T-helper 9 cell (primary cell): ENCODE measurements at regions not wholly inside any gene's neighbourhood (a gene's known extent, or its start where the extent isn't known, plus 50 kb on each side); places are given as distances from the start of the nearest gene placed in this dataset.
"Not testable (repeated sequence)": the region's sequence is repeated elsewhere in the genome, so short reads cannot be mapped to it uniquely, and the experiment has no call there.

Experiments
- DNase-seq: peaks from one replicate; pipeline ENCODE4 v3.0.0-alpha.2; 2020

DNA sequence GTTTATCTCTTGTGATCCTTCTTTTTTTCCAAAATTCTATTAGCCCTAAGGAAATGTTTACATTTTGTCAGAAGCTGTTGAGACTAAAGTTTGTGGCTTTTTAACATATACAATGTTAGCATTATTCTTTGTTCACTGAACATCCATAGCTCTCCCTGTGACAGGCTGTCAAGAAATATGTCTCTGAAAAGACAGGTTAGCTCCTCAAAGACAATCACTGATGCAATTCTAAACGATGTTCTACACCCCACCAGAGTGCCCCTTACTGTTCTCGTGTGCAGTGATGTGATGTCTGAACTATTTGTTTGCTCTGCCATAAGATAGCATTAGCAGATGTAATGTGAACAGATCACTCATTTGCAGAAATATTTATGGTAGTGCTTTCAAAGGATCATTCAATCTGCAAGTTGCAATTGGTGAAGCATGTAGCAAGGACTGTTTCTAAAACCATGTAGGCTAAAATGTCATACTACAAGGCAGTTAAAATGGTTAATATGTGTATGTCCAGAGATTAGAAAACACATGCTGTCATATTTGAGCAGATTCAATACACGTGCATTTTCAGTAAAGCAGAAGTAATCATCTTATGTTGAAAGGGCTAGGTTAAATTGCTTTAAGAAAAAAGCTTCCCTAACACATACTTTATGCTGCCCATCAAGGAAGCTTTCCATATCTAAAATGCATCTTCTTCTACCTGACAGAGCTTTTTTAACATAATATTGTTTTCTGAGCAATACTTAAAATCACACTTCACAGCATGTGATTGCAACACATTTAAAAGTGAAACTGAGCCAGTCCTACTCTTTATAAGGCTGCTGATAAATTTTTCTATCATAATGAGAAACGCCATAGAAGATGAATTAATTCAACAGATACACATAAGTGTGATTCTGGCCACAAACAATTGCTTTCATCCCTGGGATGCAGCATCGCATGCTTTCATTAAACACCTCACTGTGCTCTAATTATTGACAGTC, 285.7 kb upstream of the UBE2E3 start:
- DNase-seq: no peak

GRCh38 chr2:180692322-180692721, 288.1 kb upstream of the UBE2E3 start:
- DNase-seq: no peak

DNA sequence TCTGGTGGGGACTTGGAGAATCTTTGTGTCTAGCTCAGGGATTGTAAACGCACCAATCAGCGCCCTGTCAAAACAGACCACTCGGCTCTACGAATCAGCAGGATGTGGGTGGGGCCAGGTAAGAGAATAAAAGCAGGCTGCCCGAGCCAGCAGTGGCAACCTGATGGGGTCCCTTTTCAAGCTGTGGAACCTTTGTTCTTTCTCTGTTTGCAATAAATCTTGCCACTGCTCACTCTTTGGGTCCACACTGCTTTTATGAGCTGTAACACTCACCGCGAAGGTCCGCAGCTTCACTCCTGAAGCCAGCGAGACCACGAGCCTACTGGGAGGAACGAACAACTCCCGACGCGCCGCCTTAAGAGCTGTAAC, 288.6 kb upstream of the UBE2E3 start:
- not testable (repeated sequence) for DNase-seq

DNA sequence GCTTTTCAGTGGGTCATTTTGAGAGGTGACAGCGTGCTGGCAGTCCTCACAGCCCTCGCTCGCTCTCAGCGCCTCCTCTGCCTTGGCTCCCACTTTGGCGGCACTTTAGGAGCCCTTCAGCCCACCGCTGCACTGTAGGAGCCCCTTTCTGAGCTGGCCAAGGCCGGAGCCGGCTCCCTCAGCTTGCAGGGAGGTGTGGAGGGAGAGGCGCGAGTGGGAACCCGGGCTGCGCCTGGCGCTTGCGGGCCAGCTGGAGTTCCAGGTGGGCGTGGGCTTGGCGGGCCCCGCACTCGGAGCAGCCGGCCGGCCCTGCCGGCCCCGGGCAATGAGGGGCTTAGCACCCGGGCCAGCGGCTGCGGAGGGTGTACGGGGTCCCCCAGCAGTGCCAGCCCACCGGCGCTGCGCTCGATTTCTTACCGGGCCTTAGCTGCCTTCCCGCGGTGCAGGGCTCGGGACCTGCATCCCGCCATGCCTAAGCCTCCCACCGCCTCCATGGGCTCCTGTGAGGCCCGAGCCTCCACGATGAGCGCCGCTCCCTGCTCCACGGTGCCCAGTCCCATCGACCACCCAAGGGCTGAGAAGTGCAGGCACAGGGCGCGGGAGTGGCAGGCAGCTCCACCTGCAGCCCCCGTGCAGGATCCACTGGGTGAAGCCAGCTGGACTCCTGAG, 289.1 kb upstream of the UBE2E3 start:
- not testable (repeated sequence) for DNase-seq

- DNase-seq: no peak
Measured at GRCh38 chr2:180690611-180691010, 289.8 kb upstream of the UBE2E3 start.

DNA sequence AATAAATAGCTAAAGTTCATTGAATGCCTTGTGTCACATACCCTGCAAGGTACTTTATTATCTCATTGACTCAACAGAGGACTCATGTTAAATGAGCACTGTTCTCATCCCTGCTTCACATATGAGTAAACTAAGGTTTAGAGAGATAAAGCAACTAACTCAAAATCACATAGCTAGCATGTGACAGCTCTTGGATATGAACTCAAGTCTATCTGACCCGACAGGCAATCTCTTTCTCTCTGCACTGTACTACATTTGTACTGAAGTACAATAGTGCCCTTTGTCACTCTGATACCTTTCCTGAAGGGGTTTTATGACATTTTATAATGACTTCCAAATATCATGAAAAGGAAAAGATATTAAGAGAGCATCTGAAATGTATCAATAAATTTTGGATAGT, 297.5 kb upstream of the UBE2E3 start:
- DNase-seq: no peak

DNA sequence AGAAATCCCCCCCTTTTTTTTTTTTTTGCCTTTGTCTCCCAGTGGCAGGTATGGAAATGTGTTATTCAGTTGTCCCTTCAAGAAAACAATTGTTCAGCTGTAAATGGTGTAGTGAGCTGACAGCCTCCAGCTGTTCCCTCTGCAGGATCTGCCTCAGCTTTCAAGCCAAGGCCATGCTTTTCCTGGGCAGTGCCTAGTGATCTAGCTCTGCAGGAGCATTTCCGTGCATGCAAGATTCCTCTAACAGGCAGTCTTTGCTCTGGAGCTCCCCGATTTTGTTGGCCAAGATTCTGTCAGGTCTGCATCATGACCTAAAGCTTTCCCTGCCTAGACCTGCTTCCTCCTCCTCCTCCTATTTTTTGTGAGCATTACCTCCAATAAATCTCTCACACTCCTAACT, 300.7 kb upstream of the UBE2E3 start:
- DNase-seq: no peak

GRCh38 chr2:180678625-180678972, 301.8 kb upstream of the UBE2E3 start:
- no peak for DNase-seq

- no peak for DNase-seq
Measured at GRCh38 chr2:180677930-180678624, 302.3 kb upstream of the UBE2E3 start.

- DNase-seq: no peak
Measured at GRCh38 chr2:180677200-180677599, 303.2 kb upstream of the UBE2E3 start.

DNA sequence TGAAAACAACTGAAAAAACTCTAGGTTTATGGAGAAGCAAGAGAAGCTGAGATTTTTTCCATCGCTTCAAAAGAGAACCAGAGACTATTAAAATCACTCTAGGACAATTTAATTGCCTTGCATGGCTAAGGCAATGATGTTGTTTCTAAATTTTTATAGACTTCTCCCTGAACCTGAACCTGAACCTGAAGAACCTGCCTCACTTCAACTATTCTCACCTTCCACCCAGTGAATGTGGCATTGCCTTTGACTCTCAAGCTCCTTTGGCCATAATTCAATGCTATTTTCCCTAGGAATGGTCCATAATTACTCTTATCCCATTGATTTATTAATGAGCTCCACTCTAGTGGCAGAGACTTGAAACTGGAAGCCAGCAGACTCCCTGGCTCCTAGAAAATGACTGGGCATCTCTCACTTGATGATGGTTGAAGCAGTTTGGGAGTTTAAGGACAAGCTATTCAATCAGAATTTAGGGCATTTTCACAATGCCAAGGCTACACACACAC, 303.8 kb upstream of the UBE2E3 start:
- no peak for DNase-seq

DNA sequence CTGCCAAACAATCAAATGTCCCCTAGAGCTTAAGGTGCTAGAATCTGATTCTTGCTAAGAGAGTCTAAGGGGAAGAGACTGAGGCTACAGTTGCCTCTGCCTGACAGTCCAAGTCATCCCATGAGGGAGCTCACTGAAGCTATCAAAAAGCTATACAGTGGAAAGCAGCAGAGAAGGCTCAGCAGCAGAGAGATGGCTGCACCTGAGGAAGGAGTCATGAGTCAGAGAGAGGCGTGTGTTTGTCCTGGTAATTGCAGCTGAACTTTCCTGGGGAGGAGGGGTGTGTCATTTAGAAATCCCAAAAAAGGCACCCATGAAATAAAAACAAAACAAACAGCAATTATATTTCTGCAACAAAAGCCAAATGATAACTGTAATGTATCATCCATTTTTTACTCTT, 305.2 kb upstream of the UBE2E3 start:
- DNase-seq: no peak

DNA sequence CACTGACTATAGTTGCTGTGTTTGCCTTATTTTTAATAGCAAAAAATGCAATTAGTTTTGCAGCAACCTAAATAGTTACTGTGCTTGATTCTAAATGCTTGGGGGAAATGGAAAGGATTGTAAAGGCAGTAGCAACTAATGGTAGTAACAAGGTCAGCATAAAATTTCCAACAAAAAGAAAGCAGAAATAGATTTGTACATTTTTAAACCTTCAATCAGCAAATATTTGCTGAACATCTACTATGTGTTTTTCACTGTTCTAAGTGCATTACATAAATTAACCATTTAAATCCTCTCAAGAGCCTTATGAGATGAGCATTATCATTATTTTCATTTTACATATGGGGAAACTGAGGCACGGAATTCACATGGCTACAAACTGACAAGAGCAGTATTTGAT, 308.0 kb upstream of the UBE2E3 start:
- no peak for DNase-seq

DNA sequence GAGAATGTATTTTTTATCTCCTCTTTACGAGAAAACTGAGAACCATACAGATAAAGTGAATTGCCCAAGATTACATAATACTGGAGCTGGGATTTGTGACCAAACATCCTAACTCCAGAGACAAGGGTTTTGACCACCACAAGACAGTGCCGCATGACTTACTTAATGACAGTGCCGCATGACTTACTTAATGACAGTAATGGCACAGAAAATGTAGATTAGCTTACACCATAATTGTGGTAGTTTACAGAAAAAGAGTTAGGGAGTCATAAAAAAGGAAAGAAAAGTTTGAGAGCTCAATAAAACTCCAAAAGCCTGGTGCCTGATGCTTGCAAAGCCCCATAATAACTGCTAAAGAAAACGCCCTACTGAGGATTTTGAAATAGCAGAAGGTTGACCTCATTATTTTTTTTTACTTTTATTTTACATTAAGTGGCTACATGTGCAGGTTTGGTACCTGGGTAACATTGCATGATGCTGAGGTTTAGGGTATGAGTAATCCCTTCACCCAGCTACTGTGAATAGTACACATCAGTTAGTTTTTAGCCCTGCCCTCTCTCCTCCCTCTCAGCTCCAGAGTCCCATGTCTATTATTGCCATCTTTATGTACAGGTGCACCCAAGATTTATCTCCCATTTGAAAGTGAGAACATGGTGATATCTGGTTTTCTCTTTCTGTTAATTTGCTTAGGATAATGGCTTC, 310.0 kb upstream of the UBE2E3 start:
- DNase-seq: no peak

DNA sequence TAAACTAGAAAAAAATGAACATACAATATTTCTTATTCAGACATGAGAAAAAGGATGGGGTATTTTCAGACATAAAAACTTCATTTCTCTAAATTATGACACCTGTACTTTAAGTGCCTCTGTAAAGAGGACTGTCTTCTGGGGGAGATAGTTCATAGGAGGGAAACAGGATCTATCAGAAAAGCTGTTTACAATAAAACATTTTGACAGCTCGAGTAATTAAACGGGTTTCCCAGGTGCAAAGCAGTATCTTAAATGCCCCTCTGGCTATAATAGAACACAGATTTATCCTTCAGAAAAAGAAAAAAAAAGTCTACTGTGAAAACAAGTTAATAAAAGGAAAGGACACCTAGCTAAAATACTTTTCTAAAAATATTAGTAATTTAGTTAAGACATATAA, 311.4 kb upstream of the UBE2E3 start:
- DNase-seq: no peak

DNA sequence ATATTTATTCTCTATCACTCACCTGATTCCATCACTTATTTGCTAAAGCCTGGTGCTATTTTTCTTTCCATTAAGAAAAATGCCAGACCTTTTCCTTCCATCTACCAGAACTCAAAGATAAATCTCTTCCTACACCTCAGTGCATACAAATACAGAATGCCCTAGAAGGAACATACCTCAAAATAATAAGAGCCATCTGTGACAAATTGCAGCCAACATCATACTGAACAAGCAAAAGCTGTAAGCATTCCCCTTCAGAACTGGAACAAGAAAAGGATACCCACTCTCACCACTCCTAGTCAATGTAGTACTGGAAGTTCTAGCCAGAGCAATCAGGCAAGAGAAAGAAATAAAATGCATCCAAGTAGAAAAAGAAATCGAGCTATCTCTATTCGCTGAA, 315.9 kb upstream of the UBE2E3 start:
- no peak for DNase-seq

GRCh38 chr2:180662941-180663471, 317.4 kb upstream of the UBE2E3 start:
- DNase-seq: no peak

DNA sequence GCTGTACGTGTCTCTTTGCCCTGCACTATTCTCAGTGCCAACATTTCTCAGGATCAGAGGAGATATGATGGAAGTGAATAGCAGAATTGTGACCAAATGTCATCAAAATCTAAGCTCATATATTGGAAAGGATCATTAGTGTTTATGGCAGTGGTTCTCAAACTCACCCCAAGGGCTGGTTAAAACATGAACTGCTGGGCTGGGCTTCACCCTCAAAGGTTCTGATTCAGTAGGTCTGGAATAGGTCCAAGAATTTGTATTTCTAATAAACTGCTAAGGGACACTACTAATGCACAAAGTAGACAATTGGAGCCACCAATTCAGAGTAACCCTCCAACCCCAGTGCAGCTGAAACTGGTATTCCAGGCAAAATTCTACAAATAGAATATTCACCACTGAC, 317.9 kb upstream of the UBE2E3 start:
- DNase-seq: no peak

DNA sequence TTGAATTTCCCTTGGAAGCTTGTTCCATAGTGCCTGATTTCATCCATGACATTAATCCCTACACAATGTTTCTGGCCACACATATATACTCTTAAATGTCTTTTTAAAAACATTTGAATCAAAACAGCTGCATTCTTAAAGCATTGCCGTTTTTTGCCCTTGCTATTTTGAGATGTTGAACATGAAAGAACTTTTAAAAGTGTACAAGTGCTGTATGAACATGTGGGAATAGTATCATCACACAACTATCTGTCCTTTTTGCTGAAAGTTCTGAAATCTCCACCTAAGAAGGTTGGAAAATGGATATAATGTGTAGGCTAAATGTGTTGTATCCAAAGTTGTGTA, 318.7 kb upstream of the UBE2E3 start:
- no peak for DNase-seq

DNA sequence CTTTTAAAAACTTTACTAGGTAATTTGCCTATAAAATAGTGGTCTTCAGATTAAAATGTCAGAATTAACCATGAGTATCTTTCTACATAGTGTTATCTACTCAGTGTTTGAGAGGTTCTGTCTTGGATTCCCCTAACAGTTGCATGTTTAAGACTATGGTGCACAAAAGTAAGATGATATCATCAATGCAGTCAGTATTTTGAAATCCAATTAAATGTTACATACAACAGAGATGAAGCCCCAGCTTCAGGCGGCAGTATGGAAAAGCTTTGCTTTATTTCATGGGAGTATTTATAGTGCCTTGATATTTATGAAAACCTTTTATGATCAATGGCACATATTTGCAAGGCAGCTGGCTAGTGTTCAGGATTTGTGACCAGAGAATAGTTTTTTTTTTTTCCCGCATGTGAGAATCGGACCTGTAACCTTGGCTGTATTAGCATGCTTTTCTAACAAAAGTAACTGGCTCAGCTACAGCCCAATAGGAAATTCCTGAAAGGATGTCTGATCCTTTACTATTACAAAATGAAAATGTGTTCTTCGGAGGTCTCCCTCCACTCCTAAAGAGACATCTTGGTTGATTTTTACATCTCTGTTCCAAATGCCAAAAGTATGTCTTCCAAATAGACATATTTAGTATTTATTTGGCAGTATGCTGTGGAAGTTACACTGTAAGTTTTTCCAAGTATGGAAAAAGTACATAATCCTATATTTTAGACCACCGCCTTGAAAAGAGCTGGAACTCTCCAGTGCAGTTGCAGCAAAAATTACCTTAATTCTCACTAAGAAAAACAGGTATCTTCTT, 319.3 kb upstream of the UBE2E3 start:
- DNase-seq: no peak

GRCh38 chr2:180660207-180660606, 320.2 kb upstream of the UBE2E3 start:
- DNase-seq: no peak

- DNase-seq: no peak
Measured at GRCh38 chr2:180657054-180657453, 323.4 kb upstream of the UBE2E3 start.
